Lung (tissue), 11 donors: ENCODE measurements at regions not wholly inside any gene's neighbourhood (a gene's known extent, or its start where the extent isn't known, plus 50 kb on each side); places are given as distances from the start of the nearest gene placed in this dataset.

Experiments used
- ATAC-seq: fragments of 200-7000 bp; cut with Tn5 transposase; one replicate; pipeline ENCODE4 v1.9.1; 2020; ENCODE audit warnings: moderate number of reproducible peaks; ENCODE audit not compliant: insufficient read depth, low FRiP score
- DNase-seq, 3 donors: peaks; one replicate each; pipeline ENCODE4 v3.0.0-alpha.2; 2013 to 2017
- H3K27ac ChIP-seq, 2 donors: one replicate each; pipeline ENCODE4 v1.5.1; 2013; ENCODE audit warnings: mild to moderate bottlenecking in 2 of 2, moderate library complexity in 2 of 2, control low read depth in 1 of 2, inconsistent platforms in 1 of 2, low read depth in 1 of 2, low read length in 1 of 2
- H3K27me3 ChIP-seq, 3 donors: one replicate each; pipeline ENCODE4 v1.5.1; 2013; ENCODE audit warnings: low read length in 2 of 3; ENCODE audit not compliant: control insufficient read depth in 3 of 3, insufficient read depth in 3 of 3
- H3K36me3 ChIP-seq, 4 donors: one replicate each; pipeline ENCODE4 v1.5.1; 2013; ENCODE audit warnings: low read length in 4 of 4, mild to moderate bottlenecking in 1 of 4, moderate library complexity in 1 of 4; ENCODE audit not compliant: control insufficient read depth in 4 of 4, insufficient read depth in 4 of 4
- H3K4me1 ChIP-seq, 5 donors: one replicate each; pipeline ENCODE4 v1.5.1; 2013; ENCODE audit warnings: low read length in 5 of 5, mild to moderate bottlenecking in 2 of 5, moderate library complexity in 1 of 5; ENCODE audit not compliant: control insufficient read depth in 5 of 5, insufficient read depth in 5 of 5
- H3K4me3 ChIP-seq: one replicate; pipeline ENCODE4 v1.5.1; 2013; ENCODE audit warnings: mild to moderate bottlenecking, control low read depth, moderate library complexity
- H3K9ac ChIP-seq, 2 donors: one replicate each; pipeline ENCODE4 v1.5.1; 2013; ENCODE audit warnings: low read length in 2 of 2, control low read depth in 1 of 2; ENCODE audit not compliant: insufficient read depth in 1 of 2
- H3K9me3 ChIP-seq, 4 donors: one replicate each; pipeline ENCODE4 v1.5.1; 2013; ENCODE audit warnings: low read length in 3 of 4, mild to moderate bottlenecking in 1 of 4, moderate library complexity in 1 of 4; ENCODE audit not compliant: control insufficient read depth in 4 of 4, insufficient read depth in 3 of 4
- WGBS, 2 donors: extraction: QIAGEN DNeasy Blood & Tissue Kit; methylation state at CpG; one replicate each; pipeline ENCODE4 v1.1.7; 2013; 5-methylcytosine and 5-hydroxymethylcytosine counted together
- TF ChIP-seq, protein P1 (sequence below): IDR thresholded peaks from 2 replicates; pipeline ENCODE4 v1.5.1; 2012; ENCODE audit warnings: mild to moderate bottlenecking; ENCODE audit errors: control extremely low read depth, extremely low read depth
- donor health status: control.
- donor health status: control.
- donor health status: Bipolar disorder and iron deficiency.
- donor health status: healthy.
- donor health status: DM: yes; HTN: yes; CAD: no.

DNA sequence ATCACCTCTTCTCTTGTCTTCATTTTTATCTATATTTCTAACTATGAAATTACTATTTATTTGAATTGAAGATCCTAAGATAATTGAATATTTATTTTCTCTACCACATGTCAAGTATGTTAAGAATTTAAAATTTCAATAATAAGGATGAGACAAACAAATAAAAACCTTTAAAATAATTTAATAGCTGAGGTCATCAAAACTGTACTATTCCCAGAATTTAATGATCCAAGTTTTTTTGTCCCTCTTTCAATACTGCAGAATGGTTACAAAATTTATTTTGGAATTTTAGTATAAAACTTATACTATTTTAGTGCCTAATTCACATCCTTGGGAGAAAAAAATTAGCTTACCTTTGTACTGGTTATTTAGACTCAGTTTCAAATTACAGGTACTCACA is 774.9 kb downstream of the ROBO2 start:
- no peaks in the 10 kb centered on the region for H3K9me3 ChIP-seq
- no peaks in the 10 kb centered on the region for H3K36me3 ChIP-seq
- no peak for ATAC-seq
- TF ChIP-seq, protein P1, sequence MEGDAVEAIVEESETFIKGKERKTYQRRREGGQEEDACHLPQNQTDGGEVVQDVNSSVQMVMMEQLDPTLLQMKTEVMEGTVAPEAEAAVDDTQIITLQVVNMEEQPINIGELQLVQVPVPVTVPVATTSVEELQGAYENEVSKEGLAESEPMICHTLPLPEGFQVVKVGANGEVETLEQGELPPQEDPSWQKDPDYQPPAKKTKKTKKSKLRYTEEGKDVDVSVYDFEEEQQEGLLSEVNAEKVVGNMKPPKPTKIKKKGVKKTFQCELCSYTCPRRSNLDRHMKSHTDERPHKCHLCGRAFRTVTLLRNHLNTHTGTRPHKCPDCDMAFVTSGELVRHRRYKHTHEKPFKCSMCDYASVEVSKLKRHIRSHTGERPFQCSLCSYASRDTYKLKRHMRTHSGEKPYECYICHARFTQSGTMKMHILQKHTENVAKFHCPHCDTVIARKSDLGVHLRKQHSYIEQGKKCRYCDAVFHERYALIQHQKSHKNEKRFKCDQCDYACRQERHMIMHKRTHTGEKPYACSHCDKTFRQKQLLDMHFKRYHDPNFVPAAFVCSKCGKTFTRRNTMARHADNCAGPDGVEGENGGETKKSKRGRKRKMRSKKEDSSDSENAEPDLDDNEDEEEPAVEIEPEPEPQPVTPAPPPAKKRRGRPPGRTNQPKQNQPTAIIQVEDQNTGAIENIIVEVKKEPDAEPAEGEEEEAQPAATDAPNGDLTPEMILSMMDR: no peak
- no peak overlapping the region for H3K27ac ChIP-seq
- DNase-seq: no peak
- H3K27me3 ChIP-seq: no peaks in the 10 kb centered on the region
- H3K9ac ChIP-seq: no peak overlapping the region
- H3K4me1 ChIP-seq: no peaks in the 10 kb centered on the region
- H3K4me3 ChIP-seq: no peak overlapping the region

DNA sequence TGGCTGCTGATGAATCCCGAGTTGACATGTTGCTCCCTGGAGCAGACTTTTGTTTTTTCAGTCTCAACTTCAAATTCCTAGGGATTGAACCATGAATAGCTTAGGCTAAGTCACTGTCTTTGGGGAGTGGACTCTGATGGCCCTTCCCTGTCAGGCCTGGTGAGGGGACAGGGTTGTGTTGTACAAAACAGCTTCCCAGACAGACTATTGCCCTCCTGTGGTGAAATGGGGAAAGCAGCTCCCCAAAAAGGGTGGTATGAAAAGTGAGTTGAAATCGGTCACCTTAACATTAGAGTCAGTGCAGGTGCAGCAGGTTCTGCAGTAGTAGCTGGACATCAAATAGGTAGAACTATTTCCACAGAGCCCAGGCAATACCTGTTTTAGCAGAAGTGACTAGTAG is 775.6 kb downstream of the ROBO2 start:
- no peak for ATAC-seq

DNA sequence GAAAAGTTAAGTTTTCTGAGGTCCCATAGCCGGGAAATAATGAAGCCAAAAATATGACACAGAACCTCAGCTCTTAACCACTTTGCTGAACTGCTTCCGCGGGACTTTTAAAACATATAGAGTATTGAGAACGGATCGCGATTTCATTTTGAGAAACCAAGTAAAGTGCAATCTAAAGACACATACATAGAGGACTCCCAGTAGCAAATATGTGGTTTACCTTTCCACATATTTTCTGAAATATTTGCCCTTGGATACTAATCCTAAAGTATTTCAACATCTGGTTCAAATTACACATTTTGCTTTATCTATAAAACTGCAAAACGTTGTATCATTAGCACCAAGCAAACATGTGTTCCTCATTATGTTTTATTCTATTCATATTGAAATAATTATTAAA is 776.5 kb downstream of the ROBO2 start:
- TF ChIP-seq, protein P1: no peak
- no peaks in the 10 kb centered on the region for H3K27me3 ChIP-seq
- no peaks in the 10 kb centered on the region for H3K4me1 ChIP-seq
- DNase-seq (no peak), ATAC-seq (no peak)
- no peak overlapping the region for H3K27ac ChIP-seq
- no peak overlapping the region for H3K9ac ChIP-seq
- 81 to 89% methylated on average over 7 of the region's 7 CpGs for WGBS, 2 donors
- no peaks in the 10 kb centered on the region for H3K9me3 ChIP-seq
- no peak overlapping the region for H3K4me3 ChIP-seq
- H3K36me3 ChIP-seq: no peaks in the 10 kb centered on the region

More for the DNA sequence above, 775.6 kb downstream of the ROBO2 start:
- no peak for DNase-seq
- no peak overlapping the region for H3K27ac ChIP-seq
- H3K9me3 ChIP-seq: no peaks in the 10 kb centered on the region
- 75 to 85% methylated on average over 2 of the region's 2 CpGs for WGBS, 2 donors
- TF ChIP-seq, protein P1: no peak
- no peak overlapping the region for H3K4me3 ChIP-seq
- no peak overlapping the region for H3K9ac ChIP-seq
- no peaks in the 10 kb centered on the region for H3K27me3 ChIP-seq
- no peaks in the 10 kb centered on the region for H3K36me3 ChIP-seq
- no peaks in the 10 kb centered on the region for H3K4me1 ChIP-seq
